ENCODE measurements at regions not wholly inside any gene's neighbourhood (a gene's known extent, or its start where the extent isn't known, plus 50 kb on each side); places are given as distances from the start of the nearest gene placed in this dataset.

DNA sequence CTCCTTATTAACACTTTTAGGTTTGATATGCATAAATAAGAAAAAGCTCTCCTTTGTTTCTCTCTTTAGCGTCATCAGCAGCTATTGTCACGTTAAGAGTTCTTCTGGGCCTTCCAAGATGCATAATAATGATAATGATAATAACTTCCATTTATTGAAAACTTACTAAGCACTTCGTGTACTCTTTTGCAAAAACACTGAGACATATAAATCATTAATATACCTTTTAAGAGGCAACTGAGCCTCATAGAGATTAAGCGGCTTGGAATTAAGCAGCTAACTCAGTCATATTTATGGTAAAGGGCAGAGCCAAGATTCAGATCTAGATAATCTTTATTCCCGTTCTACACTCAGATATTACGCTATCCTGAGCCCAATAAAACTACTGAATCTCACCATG is 1105.1 kb downstream of the OLFM4 start (continued):
- TF ChIP-seq, protein P1, sequence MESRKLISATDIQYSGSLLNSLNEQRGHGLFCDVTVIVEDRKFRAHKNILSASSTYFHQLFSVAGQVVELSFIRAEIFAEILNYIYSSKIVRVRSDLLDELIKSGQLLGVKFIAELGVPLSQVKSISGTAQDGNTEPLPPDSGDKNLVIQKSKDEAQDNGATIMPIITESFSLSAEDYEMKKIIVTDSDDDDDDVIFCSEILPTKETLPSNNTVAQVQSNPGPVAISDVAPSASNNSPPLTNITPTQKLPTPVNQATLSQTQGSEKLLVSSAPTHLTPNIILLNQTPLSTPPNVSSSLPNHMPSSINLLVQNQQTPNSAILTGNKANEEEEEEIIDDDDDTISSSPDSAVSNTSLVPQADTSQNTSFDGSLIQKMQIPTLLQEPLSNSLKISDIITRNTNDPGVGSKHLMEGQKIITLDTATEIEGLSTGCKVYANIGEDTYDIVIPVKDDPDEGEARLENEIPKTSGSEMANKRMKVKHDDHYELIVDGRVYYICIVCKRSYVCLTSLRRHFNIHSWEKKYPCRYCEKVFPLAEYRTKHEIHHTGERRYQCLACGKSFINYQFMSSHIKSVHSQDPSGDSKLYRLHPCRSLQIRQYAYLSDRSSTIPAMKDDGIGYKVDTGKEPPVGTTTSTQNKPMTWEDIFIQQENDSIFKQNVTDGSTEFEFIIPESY (IDR thresholded peaks at IDR 0.05) = no peak
- TF ChIP-seq JUND (IDR thresholded peaks at IDR 0.05) (no peak), FOXA2 (IDR thresholded peaks at IDR 0.05) (no peak), RXRA (IDR thresholded peaks at IDR 0.05) (no peak)
- TF ChIP-seq, protein P2, sequence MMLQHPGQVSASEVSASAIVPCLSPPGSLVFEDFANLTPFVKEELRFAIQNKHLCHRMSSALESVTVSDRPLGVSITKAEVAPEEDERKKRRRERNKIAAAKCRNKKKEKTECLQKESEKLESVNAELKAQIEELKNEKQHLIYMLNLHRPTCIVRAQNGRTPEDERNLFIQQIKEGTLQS (IDR thresholded peaks at IDR 0.05) = no peak
- TF ChIP-seq, protein P3, sequence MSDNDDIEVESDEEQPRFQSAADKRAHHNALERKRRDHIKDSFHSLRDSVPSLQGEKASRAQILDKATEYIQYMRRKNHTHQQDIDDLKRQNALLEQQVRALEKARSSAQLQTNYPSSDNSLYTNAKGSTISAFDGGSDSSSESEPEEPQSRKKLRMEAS (IDR thresholded peaks at IDR 0.05) = no peak
- TF ChIP-seq, protein P4, sequence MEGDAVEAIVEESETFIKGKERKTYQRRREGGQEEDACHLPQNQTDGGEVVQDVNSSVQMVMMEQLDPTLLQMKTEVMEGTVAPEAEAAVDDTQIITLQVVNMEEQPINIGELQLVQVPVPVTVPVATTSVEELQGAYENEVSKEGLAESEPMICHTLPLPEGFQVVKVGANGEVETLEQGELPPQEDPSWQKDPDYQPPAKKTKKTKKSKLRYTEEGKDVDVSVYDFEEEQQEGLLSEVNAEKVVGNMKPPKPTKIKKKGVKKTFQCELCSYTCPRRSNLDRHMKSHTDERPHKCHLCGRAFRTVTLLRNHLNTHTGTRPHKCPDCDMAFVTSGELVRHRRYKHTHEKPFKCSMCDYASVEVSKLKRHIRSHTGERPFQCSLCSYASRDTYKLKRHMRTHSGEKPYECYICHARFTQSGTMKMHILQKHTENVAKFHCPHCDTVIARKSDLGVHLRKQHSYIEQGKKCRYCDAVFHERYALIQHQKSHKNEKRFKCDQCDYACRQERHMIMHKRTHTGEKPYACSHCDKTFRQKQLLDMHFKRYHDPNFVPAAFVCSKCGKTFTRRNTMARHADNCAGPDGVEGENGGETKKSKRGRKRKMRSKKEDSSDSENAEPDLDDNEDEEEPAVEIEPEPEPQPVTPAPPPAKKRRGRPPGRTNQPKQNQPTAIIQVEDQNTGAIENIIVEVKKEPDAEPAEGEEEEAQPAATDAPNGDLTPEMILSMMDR (IDR thresholded peaks at IDR 0.05; ENCODE audit: low read depth, low read length, missing input control) = no peak

DNA sequence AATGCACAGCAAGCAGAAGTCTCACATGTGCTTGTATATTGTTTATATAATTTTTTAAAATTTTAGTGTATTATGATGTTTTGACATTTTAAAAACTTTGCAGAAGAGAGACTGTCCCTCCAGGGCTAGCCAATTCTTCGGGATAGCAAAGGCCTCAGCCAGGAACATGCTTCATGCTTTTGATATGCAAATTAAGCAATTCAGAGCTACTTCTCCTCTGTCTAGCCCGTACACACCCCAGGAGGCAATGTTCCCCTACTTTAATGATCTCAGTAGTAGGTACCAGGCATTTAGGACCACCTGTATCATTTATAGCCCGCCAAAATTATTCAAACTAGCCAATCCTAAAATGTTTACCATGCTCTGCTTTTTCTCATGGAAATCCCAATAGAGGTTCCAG is 1116.2 kb downstream of the OLFM4 start:
- H3K4me1 ChIP-seq (ENCODE audit: control insufficient read depth in 4 of 4, insufficient read depth in 4 of 4, low read length in 3 of 4) = no peaks in the 10 kb centered on the region
- no peak for TF ChIP-seq RXRA (IDR thresholded peaks at IDR 0.05)
- TF ChIP-seq, protein P4 (IDR thresholded peaks at IDR 0.05; ENCODE audit: low read depth, low read length, missing input control) = no peak
- no peak for TF ChIP-seq NR2F2 (IDR thresholded peaks at IDR 0.05)
- no peak for TF ChIP-seq HNF4A (conservative IDR thresholded peaks at IDR 0.05)
- TF ChIP-seq, protein P1 (IDR thresholded peaks at IDR 0.05) = no peak
- TF ChIP-seq, protein P2 (IDR thresholded peaks at IDR 0.05) = no peak
- TF ChIP-seq JUND (IDR thresholded peaks at IDR 0.05) = no peak
- TF ChIP-seq, protein P3 (IDR thresholded peaks at IDR 0.05) = no peak
- TF ChIP-seq RAD21 (IDR thresholded peaks at IDR 0.05) = no peak
- no peak for TF ChIP-seq HNF4G (IDR thresholded peaks at IDR 0.05)
- no peak for TF ChIP-seq FOXA2 (IDR thresholded peaks at IDR 0.05)
- TF ChIP-seq YY1 (IDR thresholded peaks at IDR 0.05) = no peak
- no peak for TF ChIP-seq SP1 (IDR thresholded peaks at IDR 0.05)
- TF ChIP-seq FOXA1 (IDR thresholded peaks at IDR 0.05) = no peak
- no peak for TF ChIP-seq GABPA (IDR thresholded peaks at IDR 0.05 in 1 of 2, conservative IDR thresholded peaks at IDR 0.05 in 1 of 2)
- TF ChIP-seq TAF1 (conservative IDR thresholded peaks at IDR 0.05) = no peak
- no peak for TF ChIP-seq EGR1 (IDR thresholded peaks at IDR 0.05; ENCODE audit: low read depth in 2 of 2)
- no peak overlapping the region for H3K27ac ChIP-seq (ENCODE audit: low read depth in 1 of 2, low read length in 2 of 2)
- no peak overlapping the region for H3K4me3 ChIP-seq (ENCODE audit: low read depth in 1 of 3, low read length in 3 of 3)
- no peak overlapping the region for H3K9ac ChIP-seq (ENCODE audit: low read depth in 1 of 2, low read length in 2 of 2)
- DNase-seq (ENCODE audit: low spot score) = no peak
- H3K36me3 ChIP-seq (ENCODE audit: control insufficient read depth in 4 of 4, insufficient read depth in 3 of 4, low read depth in 1 of 4, low read length in 3 of 4) = no peaks in the 10 kb centered on the region
- H3K9me3 ChIP-seq (ENCODE audit: control insufficient read depth in 4 of 4, low read length in 3 of 4) = no peaks in the 10 kb centered on the region
- 69% methylated on average over 3 of the region's 3 CpGs for WGBS
- H3K27me3 ChIP-seq (ENCODE audit: control insufficient read depth in 4 of 4, insufficient read depth in 4 of 4, low read length in 3 of 4) = no peaks in the 10 kb centered on the region
